ENCODE measurements at regions not wholly inside any gene's neighbourhood (a gene's known extent, or its start where the extent isn't known, plus 50 kb on each side); places are given as distances from the start of the nearest gene placed in this dataset.

GRCh38 chr18:10278265-10278664 lies 176.2 kb upstream of the APCDD1 start:
- no peak overlapping the region for H2AFZ ChIP-seq (ENCODE audit: low read length)
- no peak overlapping the region for H3T11ph ChIP-seq (ENCODE audit: low read length)
- no peak overlapping the region for H2BK20ac ChIP-seq (ENCODE audit: low read depth, low read length, poor library complexity, severe bottlenecking)
- H3K23ac ChIP-seq (ENCODE audit: insufficient read length, low read depth, low read length): no peak overlapping the region
- peaks cover 3% of the 10 kb centered on the region; the same call in 1 of the 2 replicates for H3K27me3 Mint-ChIP-seq (ENCODE audit: low read depth)
- H3K23me2 ChIP-seq (ENCODE audit: insufficient read length, low read depth, low read length, poor library complexity, severe bottlenecking): no peaks in the 10 kb centered on the region
- no peak overlapping the region for H4K8ac ChIP-seq (replicated peaks; ENCODE audit: insufficient read length, low read depth, low read length)
- no peaks in the 10 kb centered on the region for H3K9me3 Mint-ChIP-seq
- no peak overlapping the region for H2AK5ac ChIP-seq (ENCODE audit: insufficient read length, low read length)
- H3K56ac ChIP-seq (ENCODE audit: insufficient read length, low read depth, low read length): no peak overlapping the region
- no peak overlapping the region for H2BK5ac ChIP-seq (ENCODE audit: insufficient read length, low read length)
- no peak overlapping the region for H3K4me2 ChIP-seq (ENCODE audit: insufficient read depth, insufficient read length, low read length)
- peaks cover 3 to 7% of the 10 kb centered on the region in 2 experiments for H3K4me1 Mint-ChIP-seq
- no peaks in the 10 kb centered on the region for H3K36me3 Mint-ChIP-seq (ENCODE audit: insufficient read depth in 1 of 3, low read depth in 3 of 3)
- no peak overlapping the region for H3K18ac ChIP-seq (ENCODE audit: insufficient read length, low read depth, low read length)
- H3K4ac ChIP-seq (ENCODE audit: low read depth, low read length): no peak overlapping the region
- H4K20me1 ChIP-seq (ENCODE audit: control insufficient read depth, insufficient read depth, insufficient read length): no peaks in the 10 kb centered on the region
- no peak overlapping the region for H2BK12ac ChIP-seq (ENCODE audit: insufficient read length, low read depth, low read length)
- H3K79me1 ChIP-seq (ENCODE audit: insufficient read depth, low read depth, low read length, poor library complexity, severe bottlenecking): no peaks in the 10 kb centered on the region
- H3K27me3 ChIP-seq (ENCODE audit: insufficient read depth, low read length): no peaks in the 10 kb centered on the region
- H3K4me1 ChIP-seq (ENCODE audit: insufficient read depth, low read length): no peaks in the 10 kb centered on the region
- no peak overlapping the region for H2BK120ac ChIP-seq (ENCODE audit: low read depth, low read length, poor library complexity, severe bottlenecking)
- no peak overlapping the region for H3K9ac ChIP-seq (ENCODE audit: extremely low read depth, insufficient read length, low read length)
- H3K9me3 ChIP-seq (ENCODE audit: control insufficient read depth, low read depth, low read length): no peaks in the 10 kb centered on the region
- no peaks in the 10 kb centered on the region for H3K79me2 ChIP-seq (ENCODE audit: insufficient read depth, low read length)
- no peak overlapping the region for H3K14ac ChIP-seq (ENCODE audit: insufficient read depth, low read length)
- H3K27ac ChIP-seq (ENCODE audit: insufficient read length, low read depth, low read length): no peak overlapping the region
- H3K4me3 Mint-ChIP-seq: no peak overlapping the region
- no peak for DNase-seq
- no peak for TF ChIP-seq CTCF (conservative IDR thresholded peaks at IDR 0.05)
- H4K91ac ChIP-seq (ENCODE audit: insufficient read length, low read depth, low read length): no peak overlapping the region
- H4K5ac ChIP-seq (ENCODE audit: insufficient read length, low read depth, low read length): no peak overlapping the region
- no peak overlapping the region for H3K27ac Mint-ChIP-seq
- no peak overlapping the region for H2BK15ac ChIP-seq (ENCODE audit: low read depth, low read length)

Measured in H9 (cell line).